Activated CD4-positive, alpha-beta T cell treated with anti-CD3 and anti-CD28 coated beads for 4 hours (primary cell): ENCODE measurements at regions not wholly inside any gene's neighbourhood (a gene's known extent, or its start where the extent isn't known, plus 50 kb on each side); places are given as distances from the start of the nearest gene placed in this dataset.
"Not testable (repeated sequence)": the region's sequence is repeated elsewhere in the genome, so short reads cannot be mapped to it uniquely, and the experiment has no call there.

Experiments used
- DNase-seq, 2 donors: peaks; one replicate each; pipeline ENCODE4 v3.0.0-alpha.2; 2020

DNA sequence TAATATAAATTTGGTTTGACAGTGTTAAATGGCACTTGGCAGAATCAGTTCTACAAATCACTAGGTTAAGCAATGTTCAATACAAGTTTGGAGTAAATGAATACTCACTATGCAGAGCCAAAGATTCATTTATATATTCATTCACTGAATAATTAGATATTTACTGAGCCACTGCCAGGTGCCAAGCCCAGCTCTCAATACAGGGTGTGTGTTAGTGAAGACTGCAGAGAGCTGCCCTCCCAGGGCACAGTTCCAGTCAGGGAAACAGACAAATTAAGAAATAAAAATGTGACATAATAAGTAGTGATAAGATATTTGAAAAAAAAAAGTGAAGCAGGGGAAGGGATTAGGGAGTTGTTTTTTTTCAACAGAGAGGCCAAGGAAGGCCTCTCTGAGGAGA lies 411.7 kb downstream of the KCNRG start:
- DNase-seq, result no peak

DNA sequence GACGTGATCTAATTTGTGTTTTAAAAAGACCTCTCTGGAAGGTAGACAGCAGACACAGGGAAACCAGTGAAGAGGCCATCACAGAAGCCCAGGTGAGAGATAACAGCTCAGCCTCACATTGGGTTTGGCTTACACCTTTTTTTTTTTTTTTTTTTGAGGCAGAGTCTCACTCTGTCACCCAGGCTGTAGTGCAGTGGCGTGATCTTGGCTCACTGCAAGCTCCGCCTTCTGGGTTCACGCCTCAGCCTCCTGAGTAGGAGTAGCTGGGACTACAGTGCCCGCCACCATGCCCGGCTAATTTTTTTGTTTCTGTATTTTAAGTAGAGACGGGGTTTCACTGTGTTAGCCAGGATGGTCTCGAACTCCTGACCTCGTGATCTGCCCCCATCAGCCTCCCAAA lies 412.3 kb downstream of the KCNRG start:
- DNase-seq, result not testable (repeated sequence)

DNA sequence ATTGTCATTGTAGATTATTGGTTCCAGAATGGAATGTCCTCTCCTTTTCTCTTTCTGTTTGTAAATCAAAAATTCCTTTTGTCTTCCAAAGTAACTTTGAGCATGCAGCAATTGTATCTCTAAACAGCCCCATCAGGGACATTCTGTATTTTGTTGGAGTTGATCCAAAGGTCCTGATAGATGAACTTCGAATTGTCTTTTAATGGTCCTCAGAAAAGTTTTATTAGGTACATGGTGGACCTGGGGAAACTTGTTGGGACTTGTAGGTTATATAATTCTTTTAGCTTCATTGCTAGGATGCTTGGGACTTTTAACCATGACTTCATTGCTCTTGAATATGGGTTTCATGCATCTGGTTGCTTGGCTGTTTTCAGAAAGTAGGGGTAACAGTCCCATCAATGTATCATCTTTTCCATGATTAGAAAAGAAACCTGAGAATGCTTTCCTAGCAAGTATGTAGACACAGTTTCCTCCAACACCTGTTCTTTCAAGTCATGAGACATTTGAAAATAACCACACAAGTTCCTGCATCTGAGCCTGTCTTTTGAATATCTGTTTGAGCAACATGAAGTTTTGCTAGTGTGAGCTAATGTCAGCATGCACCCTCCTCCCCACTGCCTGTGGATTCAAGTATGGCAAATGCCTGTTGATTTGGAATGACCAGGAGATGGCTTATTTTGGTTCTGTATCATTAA lies 413.1 kb downstream of the KCNRG start:
- no peak for DNase-seq

DNA sequence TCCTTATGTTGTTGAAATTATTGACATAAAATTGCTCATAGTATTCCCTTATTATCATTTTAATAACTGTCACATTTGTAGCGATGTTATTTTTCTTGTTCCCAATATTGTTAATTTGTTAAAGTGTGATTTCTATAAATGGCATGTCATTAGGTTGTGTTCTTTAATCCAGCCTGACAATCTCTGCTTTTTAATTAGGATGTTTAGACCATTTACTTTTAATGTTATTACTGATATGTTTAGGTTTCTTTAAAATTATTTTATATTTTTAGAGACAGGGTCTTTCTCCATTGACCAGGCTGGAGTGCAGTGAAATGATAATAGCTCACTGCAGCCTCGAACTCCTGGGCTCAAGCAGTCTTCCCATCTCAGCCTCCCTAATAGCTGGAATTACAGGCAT lies 408.5 kb downstream of the DLEU7 start:
- no peak for DNase-seq

DNA sequence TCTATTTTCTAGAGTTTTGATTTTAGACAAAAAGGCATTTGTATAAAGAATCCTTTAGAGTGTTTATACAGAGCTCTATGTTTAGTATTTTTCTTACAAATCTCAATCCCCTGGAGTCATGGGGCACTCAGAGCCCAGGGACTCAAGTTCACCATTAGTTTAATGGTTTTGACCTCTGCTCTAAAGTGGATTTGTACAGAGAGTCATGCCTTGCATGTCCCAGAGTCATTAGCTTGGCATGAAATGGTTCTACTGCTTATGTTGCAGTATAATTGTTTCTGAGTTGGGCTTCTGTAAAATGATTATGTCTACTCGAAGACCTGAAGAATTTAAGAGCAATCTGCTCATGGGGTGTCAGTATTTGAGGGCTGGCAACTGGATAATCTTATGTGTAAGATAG lies 406.2 kb downstream of the DLEU7 start:
- no peak for DNase-seq

DNA sequence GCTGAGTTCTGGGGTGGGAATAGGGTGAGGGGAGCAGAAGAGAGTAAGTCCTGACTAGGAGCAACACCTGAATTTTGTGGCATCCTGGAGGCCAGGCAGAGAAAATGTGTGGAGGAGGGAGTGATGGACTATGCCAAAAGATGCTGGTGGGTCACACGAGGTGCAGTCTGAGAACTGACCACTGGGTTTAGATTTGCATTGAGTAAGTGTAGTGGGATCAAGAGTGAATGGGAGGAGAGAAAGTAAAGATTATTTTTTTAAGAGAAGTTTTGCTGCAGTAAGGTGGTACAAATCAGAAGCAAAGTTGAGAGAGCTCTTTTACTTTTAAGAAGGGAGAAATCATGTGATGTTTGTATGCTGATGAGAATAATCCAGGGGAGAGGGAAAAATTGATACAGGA lies 405.1 kb downstream of the DLEU7 start:
- DNase-seq, result no peak

DNA sequence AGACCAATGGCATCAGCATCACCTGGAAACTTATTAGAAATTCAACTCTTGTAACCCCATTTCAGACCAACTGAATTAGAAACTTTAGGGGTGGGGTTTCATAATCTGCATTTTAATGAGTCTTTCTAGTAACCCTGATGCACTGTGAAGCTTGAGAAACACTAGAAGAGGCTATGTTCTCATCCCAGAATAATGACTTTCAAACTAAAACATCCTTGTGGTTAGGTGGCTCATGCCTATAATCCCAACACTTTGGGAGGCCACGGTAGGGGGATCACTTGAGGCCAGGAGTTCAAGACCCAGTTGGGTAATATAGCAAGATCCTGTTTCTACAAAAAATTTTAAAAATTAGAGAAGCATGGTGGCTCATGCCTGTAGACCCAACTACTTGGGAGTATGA lies 402.4 kb downstream of the DLEU7 start:
- DNase-seq, result no peak

DNA sequence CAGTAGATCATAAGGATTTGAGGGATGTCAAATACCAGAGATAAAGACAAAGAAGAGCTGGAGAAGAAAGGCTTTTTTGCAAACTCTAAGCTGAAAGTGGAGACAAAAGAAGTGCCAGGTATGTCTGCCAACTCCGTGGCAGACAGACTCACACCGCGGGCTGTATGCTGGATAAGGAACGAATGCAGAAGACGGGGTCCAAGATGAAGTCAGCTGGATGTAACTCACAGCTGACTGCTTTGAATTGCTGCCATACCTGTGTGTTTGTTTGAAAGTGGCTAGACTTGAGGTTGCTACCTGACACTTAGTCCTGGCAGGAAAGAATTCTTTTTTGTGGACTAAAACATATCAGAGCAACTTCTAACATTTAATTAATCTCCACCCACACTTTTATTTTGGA lies 398.8 kb downstream of the DLEU7 start:
- DNase-seq, result no peak

DNA sequence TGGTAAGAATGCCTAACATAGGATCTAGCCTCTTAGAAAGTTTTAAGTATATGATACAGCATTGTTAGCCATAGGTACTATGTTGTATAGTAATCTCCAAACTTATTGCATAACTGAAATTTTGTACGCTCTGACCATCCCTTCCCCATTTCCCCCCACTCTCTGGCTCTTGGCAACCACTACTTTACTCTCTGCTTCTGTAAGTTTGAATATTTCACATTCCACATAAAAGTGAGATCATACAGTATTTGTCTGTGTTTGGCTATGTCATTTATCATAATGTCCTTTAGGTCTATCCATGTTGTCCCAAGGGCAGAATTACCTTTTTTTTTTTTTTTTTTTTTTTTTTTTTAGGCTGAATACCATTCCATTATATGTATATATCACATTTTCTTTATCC lies 396.9 kb downstream of the DLEU7 start:
- no peak for DNase-seq

DNA sequence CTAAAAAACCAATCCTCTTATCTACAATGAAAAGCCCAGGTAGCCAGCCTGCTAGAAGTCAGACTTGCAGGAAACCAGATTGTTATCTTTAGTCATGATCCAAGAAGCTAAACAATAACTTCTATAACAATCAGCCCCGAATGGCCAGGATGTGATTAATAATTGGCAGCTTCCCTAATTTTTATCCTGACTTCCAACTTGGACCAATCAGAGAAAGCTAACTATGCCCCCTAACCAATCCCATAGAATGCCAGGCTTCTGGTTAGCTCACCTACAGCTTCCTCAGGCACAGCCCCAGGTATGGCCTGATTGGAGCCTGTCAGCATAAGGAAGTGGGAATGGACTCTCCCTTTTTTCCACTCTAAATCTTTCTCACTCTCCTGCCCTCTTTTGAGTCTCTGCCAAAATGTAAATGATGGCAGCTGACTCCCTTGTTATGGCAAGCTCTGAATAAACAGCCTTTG lies 394.9 kb downstream of the DLEU7 start:
- no peak for DNase-seq

DNA sequence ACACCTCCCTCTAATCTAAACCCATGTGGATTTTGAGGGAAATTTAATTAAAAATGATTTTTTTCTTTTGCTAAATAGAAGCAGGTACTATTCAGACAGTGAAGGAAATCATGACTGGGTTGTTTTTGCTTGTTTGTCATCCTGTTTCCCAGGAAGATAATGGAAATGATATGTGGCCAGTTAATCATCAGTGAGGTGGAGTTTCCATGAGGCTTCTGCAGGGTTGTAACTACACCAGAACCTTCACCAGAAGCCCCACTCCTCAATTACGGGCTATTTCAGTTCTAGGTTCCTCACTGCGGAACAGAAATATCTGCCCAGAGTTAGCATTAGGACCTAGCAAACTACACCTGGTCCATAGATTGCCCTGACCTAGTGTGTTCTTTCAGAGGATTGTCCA lies 394.0 kb downstream of the DLEU7 start:
- no peak for DNase-seq

DNA sequence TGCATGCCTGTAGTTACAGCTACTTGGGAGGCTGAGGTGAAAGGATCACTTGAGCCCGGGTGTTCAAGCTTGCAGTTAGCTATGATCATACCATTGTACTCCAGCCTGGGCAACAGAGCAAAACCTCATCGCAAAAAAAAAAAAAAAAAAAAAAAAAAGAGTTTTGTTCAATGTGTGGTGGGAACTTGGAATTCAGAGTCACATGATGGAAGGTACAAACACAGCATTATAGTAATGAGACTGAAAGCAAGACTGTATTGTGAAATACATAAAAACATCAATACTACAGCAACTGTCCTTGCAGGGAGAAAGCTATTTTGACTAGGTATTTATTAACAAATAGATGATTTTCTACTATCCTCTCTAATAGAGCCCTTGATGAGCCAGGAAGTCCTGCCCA lies 393.2 kb downstream of the DLEU7 start:
- no peak for DNase-seq

DNA sequence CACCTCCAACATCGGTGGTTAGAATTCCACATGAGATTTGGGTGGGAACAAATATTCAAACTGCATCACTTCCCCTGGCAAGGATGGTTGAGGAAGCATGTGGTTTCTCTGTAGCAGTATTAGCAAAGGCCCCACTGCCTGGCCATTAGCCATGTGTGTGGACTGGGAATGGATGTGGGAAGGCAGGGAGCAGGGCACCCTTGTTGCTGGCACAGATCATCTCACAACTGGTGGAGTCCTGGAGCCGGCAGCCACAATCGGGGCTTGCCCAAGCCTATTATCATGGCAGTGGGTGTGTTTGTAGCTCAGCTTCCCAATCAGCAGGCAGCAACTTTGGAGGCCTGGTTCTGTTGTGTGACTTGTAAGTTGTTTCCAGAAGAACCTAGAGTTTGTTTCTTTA lies 391.9 kb downstream of the DLEU7 start:
- no peak for DNase-seq

DNA sequence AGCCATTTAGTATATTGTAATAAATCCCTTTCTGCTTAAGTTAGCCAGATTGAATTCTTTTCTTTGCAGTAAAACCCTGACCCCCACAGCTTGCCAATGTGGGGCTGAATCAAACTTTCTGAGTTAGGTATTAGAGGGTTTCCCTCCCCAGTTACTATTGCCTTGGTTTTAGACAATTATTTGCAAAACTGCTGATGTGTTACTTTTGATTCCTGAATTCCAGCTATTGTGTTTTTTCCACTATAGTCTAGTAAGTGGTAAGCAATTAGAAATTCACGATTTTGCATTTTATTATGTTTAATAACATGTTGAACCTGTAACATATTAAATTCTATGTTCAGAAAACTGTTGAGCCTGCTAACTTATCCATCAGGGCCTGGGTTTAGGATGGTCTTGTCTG lies 391.5 kb downstream of the DLEU7 start:
- no peak for DNase-seq

DNA sequence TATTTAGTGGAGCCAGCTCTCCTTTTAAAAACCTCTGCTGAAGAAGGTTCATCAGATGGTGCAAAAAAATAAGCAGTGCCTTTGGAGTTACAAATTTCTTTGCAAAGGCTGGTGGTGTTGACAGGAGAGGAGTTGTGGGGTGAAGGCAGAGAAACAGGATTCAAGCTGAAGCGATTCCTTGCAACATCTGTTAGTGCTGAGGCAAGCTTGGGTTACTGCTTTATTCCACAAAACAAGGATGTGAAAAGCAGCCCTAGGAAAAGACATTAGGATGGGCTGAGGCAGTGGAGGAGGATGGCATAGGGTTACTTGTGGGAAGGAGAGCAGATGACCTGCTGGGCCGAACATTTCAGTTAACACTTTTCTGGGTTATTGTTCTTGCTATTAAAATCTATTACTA lies 390.7 kb downstream of the DLEU7 start:
- DNase-seq, result no peak

DNA sequence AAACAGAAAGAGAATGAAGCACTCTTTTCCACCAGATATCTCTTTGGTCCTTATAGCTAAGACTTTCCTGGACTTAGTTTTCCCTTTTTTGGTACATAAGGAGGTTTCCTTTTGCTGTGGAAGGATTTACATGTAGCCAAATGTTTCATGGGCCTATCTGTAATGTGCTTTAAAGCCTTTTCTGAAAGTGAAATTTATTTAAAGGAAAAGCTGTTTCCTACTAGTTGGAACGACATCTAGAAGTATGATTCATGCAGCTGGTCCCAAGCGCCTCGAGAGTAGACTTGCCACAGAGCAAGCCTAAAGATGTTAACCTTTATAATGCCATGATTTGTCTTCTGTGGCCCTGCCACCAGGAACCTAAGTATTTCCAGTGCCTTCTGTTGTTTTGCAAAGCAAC lies 390.3 kb downstream of the DLEU7 start:
- no peak for DNase-seq

DNA sequence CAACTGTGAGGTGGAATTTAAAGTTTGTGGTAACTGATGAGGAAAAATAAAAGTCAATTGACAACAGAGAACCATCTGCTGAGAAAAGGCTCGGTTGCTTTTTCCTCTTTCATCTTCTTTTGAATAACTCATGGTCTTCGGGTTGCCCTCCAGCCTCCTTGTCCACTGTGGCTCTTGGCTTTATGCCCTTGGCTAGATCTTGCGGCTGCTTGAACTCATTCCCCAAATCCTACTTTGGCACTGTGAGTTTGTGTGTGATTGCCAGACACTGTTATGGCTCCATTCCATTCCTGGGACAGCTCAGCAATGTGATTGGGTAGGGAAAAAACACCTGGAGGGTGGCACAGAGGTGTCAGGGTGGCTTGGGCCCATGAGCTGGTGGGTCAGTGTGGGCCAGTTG lies 387.4 kb downstream of the DLEU7 start:
- DNase-seq, result no peak

DNA sequence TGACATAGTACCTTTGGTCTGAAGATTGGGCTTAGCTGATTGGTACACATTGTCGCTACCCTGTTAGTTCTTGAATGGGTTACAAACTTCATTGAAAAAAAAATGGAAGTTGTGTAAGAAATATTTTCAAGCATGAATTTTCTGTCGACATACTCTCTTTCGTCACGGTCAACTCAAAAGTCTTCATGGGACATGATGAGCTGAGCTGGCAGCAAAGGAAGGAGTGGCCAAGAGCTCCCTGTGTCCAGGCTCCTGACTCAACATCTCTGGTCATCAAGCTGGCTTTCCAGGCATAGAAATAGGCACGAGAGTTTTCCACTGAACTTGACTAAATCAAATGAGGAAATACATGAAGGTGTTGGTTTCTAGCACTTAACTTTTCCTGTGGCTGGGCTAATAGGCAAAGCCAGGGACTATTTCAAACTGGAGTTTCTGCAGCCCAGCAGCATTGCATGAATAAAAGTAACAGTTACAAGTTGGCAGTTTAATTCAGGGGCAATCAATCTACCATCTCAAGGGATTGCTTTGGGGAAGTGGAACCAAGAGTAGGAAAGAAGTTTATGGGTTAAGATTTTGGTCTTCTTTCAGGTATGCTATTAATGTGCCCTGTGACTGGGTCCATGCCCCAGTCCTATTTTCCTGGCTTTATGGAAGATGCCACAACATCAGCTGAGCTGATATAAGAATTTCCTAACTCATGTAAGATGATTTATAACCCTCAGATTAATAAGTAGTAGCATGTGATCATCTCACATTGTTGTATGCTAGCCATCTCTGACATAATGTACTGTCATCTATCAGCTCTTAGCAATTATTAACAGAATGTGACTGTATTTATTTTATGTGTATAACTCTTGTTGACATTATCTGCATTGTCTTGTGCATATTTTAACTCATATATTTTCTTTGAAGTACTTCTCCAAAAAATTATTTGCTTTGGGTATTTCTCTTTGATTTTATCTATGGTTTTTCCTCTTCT lies 385.8 kb downstream of the DLEU7 start:
- no peak for DNase-seq

DNA sequence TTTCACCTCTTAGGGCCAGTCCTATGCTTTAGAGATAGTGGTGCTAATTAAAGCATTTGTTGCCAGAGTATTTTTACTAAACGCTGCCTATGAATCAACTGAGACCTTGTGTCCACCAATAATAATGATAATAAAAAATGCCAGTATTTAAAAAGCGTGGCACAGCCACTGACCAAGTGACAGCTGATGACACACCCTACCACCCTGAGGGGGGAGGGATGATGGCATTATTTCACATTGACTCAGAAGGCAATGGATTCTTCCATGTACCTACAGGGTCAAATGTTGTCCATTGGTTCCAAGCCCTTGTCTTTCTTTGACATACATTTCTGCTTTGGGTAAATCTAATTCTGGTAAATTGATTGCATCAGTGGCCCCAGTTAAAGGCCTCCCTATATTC lies 384.4 kb downstream of the DLEU7 start:
- DNase-seq, result no peak

DNA sequence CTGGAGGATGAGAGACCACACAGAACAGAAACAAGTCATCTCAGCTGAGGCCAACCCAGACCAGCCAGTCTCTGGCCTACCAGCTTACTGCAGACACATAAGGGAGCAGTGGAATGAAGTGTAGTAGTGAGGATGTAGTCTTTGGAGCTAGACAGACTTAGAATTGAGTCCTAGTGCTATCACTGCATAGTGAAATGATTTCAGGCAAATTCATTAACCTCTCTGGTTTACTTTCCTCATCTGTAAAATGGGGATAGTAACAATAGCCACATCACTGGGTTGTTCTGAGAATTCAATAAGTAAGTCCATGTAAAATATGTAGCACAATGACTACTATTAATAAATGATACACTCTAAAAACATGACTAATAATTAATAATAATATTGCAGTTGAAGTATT lies 383.8 kb downstream of the DLEU7 start:
- no peak for DNase-seq

DNA sequence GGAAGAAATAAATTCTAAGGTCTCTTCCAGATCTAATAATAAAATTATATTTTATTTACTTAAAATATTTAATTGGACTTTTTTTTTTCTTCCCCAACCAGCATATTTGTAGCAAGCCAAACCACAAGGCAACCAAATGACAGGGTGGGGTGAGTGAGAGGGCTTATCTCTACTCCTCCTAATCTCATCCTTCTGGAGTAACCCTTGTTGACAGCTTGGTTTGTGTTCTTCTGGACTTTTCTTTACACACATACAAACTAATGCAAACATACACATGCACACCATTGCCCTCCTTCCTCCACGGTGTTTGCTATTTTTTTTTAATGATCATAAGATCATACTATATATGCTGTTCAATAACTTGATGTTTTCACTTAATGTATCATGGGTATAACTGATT lies 383.1 kb downstream of the DLEU7 start:
- DNase-seq, result no peak

DNA sequence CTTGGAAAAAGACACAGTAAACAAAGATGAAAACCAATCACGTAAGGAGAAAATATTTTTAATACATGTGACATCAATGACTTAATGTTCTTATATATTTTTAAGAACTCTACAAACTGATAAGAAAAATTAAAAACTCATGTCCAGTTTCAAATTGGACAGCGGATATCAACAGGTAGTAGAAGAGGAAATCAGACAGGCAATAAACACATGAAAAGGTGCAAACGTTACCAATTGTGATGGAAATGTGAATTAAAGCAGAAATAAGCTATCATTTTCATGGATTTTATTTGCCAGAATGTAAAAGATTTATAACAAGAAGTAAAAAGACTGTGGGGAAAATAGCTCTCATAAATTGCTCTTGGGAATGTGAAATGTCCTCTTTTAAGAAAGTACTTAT lies 382.3 kb downstream of the DLEU7 start:
- DNase-seq, result no peak

DNA sequence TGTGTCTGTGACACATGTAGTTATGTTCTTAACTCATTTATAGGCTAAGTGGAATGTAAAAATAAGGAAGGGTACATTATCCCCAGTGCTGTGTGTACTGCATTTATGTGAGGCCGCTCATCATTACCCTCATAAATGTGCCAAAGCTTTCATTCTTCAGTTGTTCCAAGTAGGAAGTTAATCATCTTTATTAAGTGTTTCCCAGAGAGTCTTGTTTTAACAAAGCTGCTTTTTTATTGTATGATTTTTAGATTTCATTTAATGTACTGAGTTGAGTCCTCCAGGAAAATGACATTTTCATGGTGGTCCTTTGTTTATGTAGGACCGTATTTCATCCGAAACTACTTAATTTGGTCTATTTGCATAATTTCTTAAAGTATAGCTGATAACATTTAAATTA lies 379.8 kb downstream of the DLEU7 start:
- no peak for DNase-seq
